ENCODE measurements at regions not wholly inside any gene's neighbourhood (a gene's known extent, or its start where the extent isn't known, plus 50 kb on each side); places are given as distances from the start of the nearest gene placed in this dataset.
A peak's percentile ranks its signal among the peaks of the same experiment; 100 is the strongest.

GRCh38 chr2:223522796-223523195, 79.4 kb downstream of the SCG2 start (continued):
- TF ChIP-seq HOXA7 (CRISPR knock-in tag; IDR thresholded peaks at IDR 0.05): no peak
- TF ChIP-seq JUNB (IDR thresholded peaks at IDR 0.05): no peak

- 63% methylated on average over 4 of the region's 4 CpGs for WGBS (ENCODE audit: missing lambda C conversion rate)
- TF ChIP-seq EHMT2 (IDR thresholded peaks at IDR 0.05; ENCODE audit: low read depth) (no peak), FOSL2 (IDR thresholded peaks at IDR 0.05) (no peak), FOSL2 (CRISPR knock-in tag; IDR thresholded peaks at IDR 0.05) (peak; percentile 70), CTCF (IDR thresholded peaks at IDR 0.05) (no peak)
- Histone ChIP-seq H3K4me2 (no peak overlapping the region), H3K9me3 (no peaks in the 10 kb centered on the region), H3K27ac (no peak overlapping the region), H3K4me3 (no peak overlapping the region), H3K4me1 (peaks cover 4% of the 10 kb centered on the region; the same call in 1 of the 3 replicates)
- DNase-seq (ENCODE audit: low read depth in 1 of 2, low spot score in 1 of 2) (peak in 1 of 2 experiments; percentile 16), ATAC-seq (no peak), FAIRE-seq (no peak)
- ChIA-PET POLR2A (no interaction called here), CTCF (no interaction called here)
Observed at GRCh38 chr2:223523551-223524001, 78.6 kb downstream of the SCG2 start.

GRCh38 chr2:223524066-223524465, 78.1 kb downstream of the SCG2 start:
- H3K4me3 ChIP-seq: no peak overlapping the region
- H3K27ac ChIP-seq: no peak overlapping the region
- ATAC-seq (no peak), DNase-seq (ENCODE audit: low read depth in 1 of 2, low spot score in 1 of 2) (no peak), FAIRE-seq (no peak)
- WGBS (ENCODE audit: missing lambda C conversion rate): 80% methylated on average over 1 of the region's 1 CpG
- CTCF ChIA-PET: no interaction called here
- peaks cover 4% of the 10 kb centered on the region; the same call in 1 of the 3 replicates for H3K4me1 ChIP-seq
- H3K9me3 ChIP-seq: no peaks in the 10 kb centered on the region
- TF ChIP-seq BCL3 (IDR thresholded peaks at IDR 0.05) (no peak), MYC (IDR thresholded peaks at IDR 0.05; ENCODE audit: borderline replicate concordance, low read length) (no peak), MAFK (IDR thresholded peaks at IDR 0.05; ENCODE audit: partially characterized antibody) (no peak), USF2 (IDR thresholded peaks at IDR 0.05) (no peak), NR3C1 (IDR thresholded peaks at IDR 0.05) (no peak), RAD21 (conservative IDR thresholded peaks at IDR 0.05 in 1 of 2, IDR thresholded peaks at IDR 0.05 in 1 of 2) (no peak), HOXB5 (CRISPR knock-in tag; IDR thresholded peaks at IDR 0.05) (no peak), NPAS2 (CRISPR knock-in tag; IDR thresholded peaks at IDR 0.05; ENCODE audit: borderline replicate concordance) (no peak), FOSB (CRISPR knock-in tag; IDR thresholded peaks at IDR 0.05) (no peak), EHMT2 (IDR thresholded peaks at IDR 0.05; ENCODE audit: low read depth) (no peak), ZSCAN20 (CRISPR knock-in tag; IDR thresholded peaks at IDR 0.05) (no peak), BHLHE40 (IDR thresholded peaks at IDR 0.05; ENCODE audit: low read depth, low read length) (no peak), RNF2 (IDR thresholded peaks at IDR 0.05; ENCODE audit: borderline replicate concordance, low read depth) (no peak), HMGXB4 (CRISPR knock-in tag; IDR thresholded peaks at IDR 0.05; ENCODE audit: borderline replicate concordance) (no peak), PHF8 (IDR thresholded peaks at IDR 0.05; ENCODE audit: borderline replicate concordance, low read depth) (no peak), FOSL2 (IDR thresholded peaks at IDR 0.05) (no peak), FOSL2 (CRISPR knock-in tag; IDR thresholded peaks at IDR 0.05) (no peak), RFX5 (IDR thresholded peaks at IDR 0.05) (no peak), HDAC2 (IDR thresholded peaks at IDR 0.05) (no peak), CHD4 (IDR thresholded peaks at IDR 0.05; ENCODE audit: borderline replicate concordance) (no peak)
- H3K4me2 ChIP-seq: no peak overlapping the region
- POLR2A ChIA-PET: no interaction called here

All from A549 (cell line).